ENCODE measurements at regions not wholly inside any gene's neighbourhood (a gene's known extent, or its start where the extent isn't known, plus 50 kb on each side); places are given as distances from the start of the nearest gene placed in this dataset.

DNA sequence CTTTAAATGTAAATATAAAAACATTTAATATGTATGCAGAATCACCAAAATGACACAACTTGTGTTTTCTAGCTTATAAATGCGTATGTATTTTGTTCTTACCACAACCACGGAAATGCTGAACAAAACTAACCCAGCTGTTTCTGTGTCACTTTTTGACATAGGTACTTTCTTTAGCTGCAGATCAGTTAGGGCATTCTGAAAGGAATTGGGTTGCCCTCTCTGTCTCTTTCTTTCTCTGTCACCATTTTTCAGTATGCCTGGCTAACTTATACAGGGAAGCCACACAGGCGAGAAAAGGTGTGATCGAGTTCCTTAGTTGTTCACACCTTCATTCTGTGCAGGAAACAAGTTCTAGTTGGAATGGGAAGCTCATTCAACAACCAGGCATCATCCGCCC is 72.6 kb upstream of the ARGLU1 start:
- no peak overlapping the region for H3K27ac ChIP-seq (replicated peaks in 1 of 4)
- H3K27me3 ChIP-seq = no peaks in the 10 kb centered on the region
- no peaks in the 10 kb centered on the region for H3K4me1 ChIP-seq
- no peaks in the 10 kb centered on the region for H3K9me3 ChIP-seq
- peak; percentile 47 for DNase-seq (ENCODE audit: extremely low spot score)
- no peaks in the 10 kb centered on the region for H3K36me3 ChIP-seq
- intact Hi-C loops (cut with DNase I) = no loop called here
- 95% methylated on average over 5 of the region's 5 CpGs for WGBS
- H3K4me3 ChIP-seq = no peak overlapping the region
- TF ChIP-seq EP300 (IDR thresholded peaks at IDR 0.05) (no peak), POLR2A (IDR thresholded peaks at IDR 0.05; ENCODE audit: low read depth) (no peak), POLR2AphosphoS5 (IDR thresholded peaks at IDR 0.05) (no peak)
- TF ChIP-seq, protein P1, sequence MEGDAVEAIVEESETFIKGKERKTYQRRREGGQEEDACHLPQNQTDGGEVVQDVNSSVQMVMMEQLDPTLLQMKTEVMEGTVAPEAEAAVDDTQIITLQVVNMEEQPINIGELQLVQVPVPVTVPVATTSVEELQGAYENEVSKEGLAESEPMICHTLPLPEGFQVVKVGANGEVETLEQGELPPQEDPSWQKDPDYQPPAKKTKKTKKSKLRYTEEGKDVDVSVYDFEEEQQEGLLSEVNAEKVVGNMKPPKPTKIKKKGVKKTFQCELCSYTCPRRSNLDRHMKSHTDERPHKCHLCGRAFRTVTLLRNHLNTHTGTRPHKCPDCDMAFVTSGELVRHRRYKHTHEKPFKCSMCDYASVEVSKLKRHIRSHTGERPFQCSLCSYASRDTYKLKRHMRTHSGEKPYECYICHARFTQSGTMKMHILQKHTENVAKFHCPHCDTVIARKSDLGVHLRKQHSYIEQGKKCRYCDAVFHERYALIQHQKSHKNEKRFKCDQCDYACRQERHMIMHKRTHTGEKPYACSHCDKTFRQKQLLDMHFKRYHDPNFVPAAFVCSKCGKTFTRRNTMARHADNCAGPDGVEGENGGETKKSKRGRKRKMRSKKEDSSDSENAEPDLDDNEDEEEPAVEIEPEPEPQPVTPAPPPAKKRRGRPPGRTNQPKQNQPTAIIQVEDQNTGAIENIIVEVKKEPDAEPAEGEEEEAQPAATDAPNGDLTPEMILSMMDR (IDR thresholded peaks at IDR 0.05) = no peak

DNA sequence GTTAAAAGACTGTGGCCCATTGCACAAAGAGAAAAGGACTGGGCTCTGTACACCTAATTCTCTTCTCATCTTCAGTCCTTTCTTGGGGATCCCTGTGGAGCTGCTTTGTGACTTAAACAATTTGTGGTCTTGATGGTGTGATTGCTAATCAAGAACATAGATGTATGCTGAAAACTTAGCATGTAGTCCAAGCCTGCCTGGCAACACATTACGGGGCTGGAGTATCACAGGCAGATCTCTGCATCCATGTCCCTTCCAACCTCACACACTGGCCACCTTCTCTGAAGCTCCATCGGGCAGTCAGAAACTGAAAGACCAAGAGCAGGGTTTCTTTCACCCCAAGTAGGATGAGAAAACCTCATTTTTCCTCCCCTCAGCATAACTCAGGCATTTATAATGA is 69.6 kb upstream of the ARGLU1 start:
- no peak for DNase-seq (ENCODE audit: extremely low spot score)
- Histone ChIP-seq H3K4me1 (no peaks in the 10 kb centered on the region), H3K9me3 (no peaks in the 10 kb centered on the region), H3K27ac (replicated peaks in 1 of 4) (no peak overlapping the region), H3K27me3 (no peaks in the 10 kb centered on the region), H3K4me3 (no peak overlapping the region), H3K36me3 (no peaks in the 10 kb centered on the region)
- WGBS = 100% methylated on average over 2 of the region's 2 CpGs
- intact Hi-C loops (cut with DNase I) = no loop called here
- TF ChIP-seq POLR2AphosphoS5 (IDR thresholded peaks at IDR 0.05) = no peak
- TF ChIP-seq, protein P1 (IDR thresholded peaks at IDR 0.05) = no peak
- TF ChIP-seq POLR2A (IDR thresholded peaks at IDR 0.05; ENCODE audit: low read depth) = no peak
- TF ChIP-seq EP300 (IDR thresholded peaks at IDR 0.05) = no peak

DNA sequence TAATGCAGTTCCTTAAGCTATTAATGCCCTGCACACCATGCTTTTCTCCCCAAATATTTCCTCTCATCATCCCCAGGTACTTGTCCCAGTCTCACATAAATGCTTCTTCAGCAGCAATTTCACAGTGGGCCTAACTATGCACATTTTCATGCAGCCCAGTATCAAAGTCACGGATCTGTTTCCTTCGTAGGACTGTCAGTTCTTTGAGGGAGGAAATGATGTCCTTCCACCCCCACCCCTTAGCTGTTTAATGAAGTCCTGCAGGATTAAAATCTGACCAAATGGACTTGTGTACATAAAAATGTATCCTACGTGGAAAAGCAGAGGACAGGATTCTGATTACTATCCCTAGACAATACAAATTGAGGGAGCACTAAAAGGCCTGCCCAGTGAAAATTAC is 68.6 kb upstream of the ARGLU1 start:
- 82% methylated on average over 3 of the region's 3 CpGs for WGBS
- H3K36me3 ChIP-seq = no peaks in the 10 kb centered on the region
- intact Hi-C loops (cut with DNase I) = no loop called here
- no peaks in the 10 kb centered on the region for H3K27me3 ChIP-seq
- DNase-seq (ENCODE audit: extremely low spot score) = no peak
- no peaks in the 10 kb centered on the region for H3K4me1 ChIP-seq
- TF ChIP-seq, protein P1 (IDR thresholded peaks at IDR 0.05) = no peak
- TF ChIP-seq EP300 (IDR thresholded peaks at IDR 0.05) (no peak), POLR2A (IDR thresholded peaks at IDR 0.05; ENCODE audit: low read depth) (no peak), POLR2AphosphoS5 (IDR thresholded peaks at IDR 0.05) (no peak)
- H3K27ac ChIP-seq (replicated peaks in 1 of 4) = no peak overlapping the region
- H3K9me3 ChIP-seq = no peaks in the 10 kb centered on the region
- H3K4me3 ChIP-seq = no peak overlapping the region

DNA sequence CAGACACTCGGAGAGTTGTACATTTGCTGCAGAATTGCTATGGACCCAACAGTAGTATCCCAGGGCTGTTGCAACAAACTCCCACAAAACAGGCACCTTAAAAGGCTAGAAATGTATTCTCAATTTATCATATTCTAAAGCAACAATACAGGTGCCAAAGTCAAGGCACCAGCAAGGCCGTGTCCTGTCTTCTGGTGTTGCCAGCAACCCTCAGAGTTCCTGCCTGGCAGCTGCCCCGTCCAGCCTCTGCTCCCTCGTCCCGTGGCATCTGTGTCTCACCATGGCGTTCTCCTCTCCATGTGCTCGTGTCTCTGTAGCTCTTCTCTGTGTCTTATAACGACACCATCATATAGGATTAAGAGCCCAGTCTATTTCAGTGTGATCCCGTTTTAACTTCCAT is 67.7 kb upstream of the ARGLU1 start:
- 91% methylated on average over 8 of the region's 9 CpGs for WGBS
- Histone ChIP-seq H3K27ac (replicated peaks in 1 of 4) (no peak overlapping the region), H3K27me3 (no peaks in the 10 kb centered on the region), H3K4me1 (no peaks in the 10 kb centered on the region), H3K4me3 (no peak overlapping the region), H3K36me3 (no peaks in the 10 kb centered on the region), H3K9me3 (no peaks in the 10 kb centered on the region)
- intact Hi-C loops (cut with DNase I) = no loop called here
- no peak for DNase-seq (ENCODE audit: extremely low spot score)
- no peak for TF ChIP-seq EP300 (IDR thresholded peaks at IDR 0.05)
- TF ChIP-seq POLR2AphosphoS5 (IDR thresholded peaks at IDR 0.05) = no peak
- TF ChIP-seq, protein P1 (IDR thresholded peaks at IDR 0.05) = no peak
- TF ChIP-seq POLR2A (IDR thresholded peaks at IDR 0.05; ENCODE audit: low read depth) = no peak

DNA sequence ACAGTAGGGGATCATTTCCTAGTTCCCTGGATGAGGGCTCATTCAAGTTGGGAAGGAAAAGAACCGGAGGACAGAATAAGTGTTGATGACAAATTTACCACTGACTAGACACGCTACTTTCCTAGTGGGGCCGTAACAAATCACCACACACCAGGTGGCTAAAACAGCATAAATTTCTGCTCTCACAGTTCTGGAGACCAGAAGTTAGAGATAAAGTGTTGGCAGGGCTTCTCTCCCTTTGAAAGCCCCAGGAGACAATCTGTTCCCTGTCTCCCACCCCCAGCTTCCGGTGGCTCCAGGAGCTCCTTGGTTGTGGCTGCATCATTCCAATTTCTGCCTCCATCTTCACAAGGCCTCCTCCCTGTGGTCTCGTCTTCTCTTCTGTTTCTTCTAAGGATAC is 65.4 kb upstream of the ARGLU1 start:
- DNase-seq (ENCODE audit: extremely low spot score) = no peak
- Histone ChIP-seq H3K4me3 (no peak overlapping the region), H3K36me3 (no peaks in the 10 kb centered on the region), H3K9me3 (no peaks in the 10 kb centered on the region), H3K4me1 (no peaks in the 10 kb centered on the region), H3K27ac (replicated peaks in 1 of 4) (no peak overlapping the region), H3K27me3 (no peaks in the 10 kb centered on the region)
- TF ChIP-seq EP300 (IDR thresholded peaks at IDR 0.05) = no peak
- TF ChIP-seq POLR2A (IDR thresholded peaks at IDR 0.05; ENCODE audit: low read depth) = no peak
- no peak for TF ChIP-seq POLR2AphosphoS5 (IDR thresholded peaks at IDR 0.05)
- TF ChIP-seq, protein P1 (IDR thresholded peaks at IDR 0.05) = no peak
- intact Hi-C loops (cut with DNase I) = no loop called here
- WGBS = 88% methylated on average over 5 of the region's 5 CpGs
